ENCODE measurements at regions not wholly inside any gene's neighbourhood (a gene's known extent, or its start where the extent isn't known, plus 50 kb on each side); places are given as distances from the start of the nearest gene placed in this dataset.

- POLR2A ChIA-PET = no interaction called here
- TF ChIP-seq, protein P1, sequence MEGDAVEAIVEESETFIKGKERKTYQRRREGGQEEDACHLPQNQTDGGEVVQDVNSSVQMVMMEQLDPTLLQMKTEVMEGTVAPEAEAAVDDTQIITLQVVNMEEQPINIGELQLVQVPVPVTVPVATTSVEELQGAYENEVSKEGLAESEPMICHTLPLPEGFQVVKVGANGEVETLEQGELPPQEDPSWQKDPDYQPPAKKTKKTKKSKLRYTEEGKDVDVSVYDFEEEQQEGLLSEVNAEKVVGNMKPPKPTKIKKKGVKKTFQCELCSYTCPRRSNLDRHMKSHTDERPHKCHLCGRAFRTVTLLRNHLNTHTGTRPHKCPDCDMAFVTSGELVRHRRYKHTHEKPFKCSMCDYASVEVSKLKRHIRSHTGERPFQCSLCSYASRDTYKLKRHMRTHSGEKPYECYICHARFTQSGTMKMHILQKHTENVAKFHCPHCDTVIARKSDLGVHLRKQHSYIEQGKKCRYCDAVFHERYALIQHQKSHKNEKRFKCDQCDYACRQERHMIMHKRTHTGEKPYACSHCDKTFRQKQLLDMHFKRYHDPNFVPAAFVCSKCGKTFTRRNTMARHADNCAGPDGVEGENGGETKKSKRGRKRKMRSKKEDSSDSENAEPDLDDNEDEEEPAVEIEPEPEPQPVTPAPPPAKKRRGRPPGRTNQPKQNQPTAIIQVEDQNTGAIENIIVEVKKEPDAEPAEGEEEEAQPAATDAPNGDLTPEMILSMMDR (IDR thresholded peaks at IDR 0.05; ENCODE audit: control extremely low read depth, extremely low read depth, low read depth, missing control alignments) = no peak
- no peak for DNase-seq (ENCODE audit: extremely low spot score)
- CTCF ChIA-PET = interaction anchor here (0.9 kb wide), 1 partner anchor 19 kb away, joined by 3 read pairs; no protein-coding TSS in a partner anchor
These were observed 353.4 kb downstream of the TLE1 start for GRCh38 chr9:81335879-81336421.

DNA sequence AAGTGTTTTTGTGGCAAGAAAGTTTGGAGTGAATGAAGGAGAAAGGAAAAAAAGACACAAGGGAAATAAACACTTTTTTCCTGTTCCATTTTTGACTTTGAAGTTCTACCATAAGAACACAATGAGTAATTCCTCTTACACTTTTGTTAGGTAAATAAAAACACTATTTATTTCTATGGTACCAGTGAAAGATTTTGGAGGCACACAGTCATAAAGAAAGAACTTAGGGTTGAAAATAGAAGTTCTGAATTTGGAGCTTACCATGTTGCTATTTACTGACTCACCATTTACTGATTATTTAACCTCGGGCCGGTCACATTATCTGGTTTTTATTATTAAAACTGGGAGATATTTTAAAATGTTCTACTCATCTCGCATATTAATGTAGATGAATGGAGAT is 367.8 kb downstream of the TLE1 start:
- ChIA-PET POLR2A (no interaction called here), CTCF (no interaction called here)
- DNase-seq (ENCODE audit: extremely low spot score) = no peak
- TF ChIP-seq, protein P1 (IDR thresholded peaks at IDR 0.05; ENCODE audit: control extremely low read depth, extremely low read depth, low read depth, missing control alignments) = no peak

DNA sequence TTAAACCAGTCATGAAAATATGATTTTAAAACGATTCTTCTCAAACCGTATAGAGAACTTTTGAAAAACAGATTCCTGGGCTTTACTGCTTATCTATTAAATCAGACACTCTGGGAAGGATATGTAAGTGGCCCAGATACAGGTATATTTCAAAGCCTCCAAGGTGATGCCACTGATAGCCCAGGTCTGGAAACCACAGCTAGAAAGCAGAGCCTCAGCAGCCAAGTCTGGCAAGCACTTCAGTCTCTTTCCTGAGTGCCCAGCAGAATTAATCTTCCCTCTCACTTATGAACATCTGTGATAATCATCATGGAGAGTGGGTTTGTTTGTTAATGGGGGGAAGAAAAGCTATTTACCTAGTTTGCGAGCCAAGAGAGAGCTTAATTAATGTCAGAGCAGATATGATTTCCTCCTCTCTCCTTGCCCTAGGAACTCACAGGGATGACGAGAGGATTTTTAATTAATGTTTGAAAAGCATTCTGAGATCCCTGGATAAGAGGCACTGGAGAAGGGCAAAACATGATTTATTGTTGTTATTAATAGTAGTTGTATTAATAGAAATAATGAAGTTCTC is 368.4 kb downstream of the TLE1 start:
- DNase-seq (ENCODE audit: extremely low spot score) = no peak
- TF ChIP-seq, protein P1 (IDR thresholded peaks at IDR 0.05; ENCODE audit: control extremely low read depth, extremely low read depth, low read depth, missing control alignments) = no peak
- CTCF ChIA-PET = no interaction called here
- POLR2A ChIA-PET = no interaction called here

GRCh38 chr9:81318571-81318970 is 370.8 kb downstream of the TLE1 start:
- ChIA-PET CTCF (no interaction called here), POLR2A (no interaction called here)
- no peak for DNase-seq (ENCODE audit: extremely low spot score)
- TF ChIP-seq, protein P1 (IDR thresholded peaks at IDR 0.05; ENCODE audit: control extremely low read depth, extremely low read depth, low read depth, missing control alignments) = no peak

GRCh38 chr9:81317939-81318338 is 371.4 kb downstream of the TLE1 start:
- TF ChIP-seq, protein P1 (IDR thresholded peaks at IDR 0.05; ENCODE audit: control extremely low read depth, extremely low read depth, low read depth, missing control alignments) = no peak
- DNase-seq (ENCODE audit: extremely low spot score) = no peak
- ChIA-PET POLR2A (no interaction called here), CTCF (no interaction called here)

- ChIA-PET POLR2A (no interaction called here), CTCF (interaction anchor here (1.1 kb wide), 1 partner anchor 18 kb away, joined by 3 read pairs; no protein-coding TSS in a partner anchor)
These were observed 372.1 kb downstream of the TLE1 start for GRCh38 chr9:81317223-81317622.

More at GRCh38 chr9:81317223-81317622, 372.1 kb downstream of the TLE1 start:
- TF ChIP-seq, protein P1 (IDR thresholded peaks at IDR 0.05; ENCODE audit: control extremely low read depth, extremely low read depth, low read depth, missing control alignments) = no peak
- DNase-seq (ENCODE audit: extremely low spot score) = no peak

All from GM10248 (cell line).